CD14-positive monocyte (primary cell): ENCODE measurements at regions not wholly inside any gene's neighbourhood (a gene's known extent, or its start where the extent isn't known, plus 50 kb on each side); places are given as distances from the start of the nearest gene placed in this dataset.

Experiments used
- DNase-seq, 3 donors: peaks; one replicate each; pipeline ENCODE4 v3.0.0-alpha.2; 2011 to 2022
- H2AFZ ChIP-seq: 2 replicates; pipeline ENCODE4 v1.6.0; 2012; ENCODE audit warnings: mild to moderate bottlenecking, low read depth, low read length, inconsistent platforms; ENCODE audit not compliant: insufficient read depth, poor library complexity, severe bottlenecking
- H3K27ac ChIP-seq, 2 donors: 1 replicate in 1 of 2; 2 replicates in 1 of 2; pipeline ENCODE4 v1.5.1; 2012 to 2013; ENCODE audit warnings: low read length in 2 of 2, control low read depth in 1 of 2, inconsistent platforms in 1 of 2, low read depth in 1 of 2, mild to moderate bottlenecking in 1 of 2
- H3K27me3 ChIP-seq, 2 donors: one replicate each; pipeline versions ENCODE4 v1.6.0 to v1.6.1; 2011 to 2013; ENCODE audit warnings: low read length in 2 of 2; ENCODE audit not compliant: control insufficient read depth in 2 of 2, insufficient read depth in 2 of 2
- H3K36me3 ChIP-seq, 2 donors: replicated peaks in 1 of 2; 1 replicate in 1 of 2; 2 replicates in 1 of 2; pipeline versions ENCODE4 v1.5.1 to v1.6.1; 2012 to 2013; ENCODE audit warnings: low read length in 2 of 2, control low read depth in 1 of 2, inconsistent platforms in 1 of 2, mild to moderate bottlenecking in 1 of 2; ENCODE audit not compliant: insufficient read depth in 2 of 2, control insufficient read depth in 1 of 2
- H3K4me1 ChIP-seq, 2 donors: 1 replicate in 1 of 2; 2 replicates in 1 of 2; pipeline versions ENCODE4 v1.5.1 to v1.6.1; 2012 to 2013; ENCODE audit warnings: low read length in 2 of 2, control low read depth in 1 of 2, inconsistent platforms in 1 of 2, mild to moderate bottlenecking in 1 of 2, moderate library complexity in 1 of 2; ENCODE audit not compliant: insufficient read depth in 2 of 2, control insufficient read depth in 1 of 2
- H3K4me2 ChIP-seq: replicated peaks from 2 replicates; pipeline ENCODE3; 2012; ENCODE audit warnings: low read length, moderate library complexity, mild to moderate bottlenecking; ENCODE audit not compliant: poor library complexity, severe bottlenecking; ENCODE audit errors: extremely low read depth
- H3K4me3 ChIP-seq, 3 experiments: fragments of 200-600 bp in 1 of 3; sonication (generic) in 1 of 3; replicated peaks in 1 of 3; 1 replicate in 2 of 3; 2 replicates in 1 of 3; pipeline ENCODE4 v1.5.1; 2011 to 2013; ENCODE audit warnings: low read length in 3 of 3, mild to moderate bottlenecking in 3 of 3, control low read depth in 2 of 3, low read depth in 2 of 3, inconsistent platforms in 1 of 3, moderate library complexity in 1 of 3
- H3K79me2 ChIP-seq: 2 replicates; pipeline ENCODE4 v1.6.0; 2012; ENCODE audit warnings: mild to moderate bottlenecking, control low read depth, inconsistent platforms, low read length, moderate library complexity; ENCODE audit not compliant: insufficient read depth
- H3K9ac ChIP-seq: 2 replicates; pipeline ENCODE4 v1.6.0; 2017; ENCODE audit warnings: low read length, mild to moderate bottlenecking; ENCODE audit not compliant: insufficient read depth, poor library complexity, severe bottlenecking
- H3K9me3 ChIP-seq, 2 donors: replicated peaks in 1 of 2; 1 replicate in 1 of 2; 2 replicates in 1 of 2; pipeline versions ENCODE4 v1.5.1 to v1.6.1; 2012 to 2013; ENCODE audit warnings: low read length in 2 of 2, control low read depth in 1 of 2; ENCODE audit not compliant: control insufficient read depth in 1 of 2, insufficient read depth in 1 of 2
- H4K20me1 ChIP-seq: 2 replicates; pipeline ENCODE4 v1.6.0; 2012; ENCODE audit warnings: mild to moderate bottlenecking, low read length, control low read depth, moderate library complexity; ENCODE audit not compliant: insufficient read depth
- H3K27ac Mint-ChIP-seq, 7 donors: one replicate each; pipeline ENCODE4 v1.8.0; 2020; ENCODE audit warnings: mild to moderate bottlenecking in 7 of 7, mixed read lengths in 7 of 7, moderate library complexity in 6 of 7, inconsistent platforms in 2 of 7
- H3K27me3 Mint-ChIP-seq, 3 donors: one replicate each; pipeline ENCODE4 v1.8.0; 2021 to 2022; ENCODE audit warnings: low read depth in 3 of 3, mild to moderate bottlenecking in 3 of 3, mixed read lengths in 3 of 3, moderate library complexity in 3 of 3, inconsistent platforms in 1 of 3
- H3K36me3 Mint-ChIP-seq, 2 donors: one replicate each; pipeline ENCODE4 v1.8.0; 2020; ENCODE audit warnings: mixed read lengths in 2 of 2, inconsistent platforms in 1 of 2, mild to moderate bottlenecking in 1 of 2
- H3K4me1 Mint-ChIP-seq: one replicate; pipeline ENCODE4 v1.8.0; 2020; ENCODE audit warnings: mild to moderate bottlenecking, mixed read lengths
- H3K4me3 Mint-ChIP-seq, 2 donors: one replicate each; pipeline ENCODE4 v1.8.0; 2020; ENCODE audit warnings: mild to moderate bottlenecking in 2 of 2, mixed read lengths in 2 of 2, moderate library complexity in 1 of 2
- H3K9me3 Mint-ChIP-seq, 7 donors: one replicate each; pipeline ENCODE4 v1.8.0; 2020 to 2022; ENCODE audit warnings: mixed read lengths in 7 of 7, mild to moderate bottlenecking in 6 of 7, moderate library complexity in 6 of 7, inconsistent platforms in 2 of 7
- CTCF ChIP-seq: fragments of 200-600 bp; IDR thresholded peaks from one replicate; pipeline ENCODE4 v1.8.0; 2022; ENCODE audit warnings: antibody characterized with exemption, mild to moderate bottlenecking
- WGBS: methylation state at CpG from one replicate; pipeline ENCODE4 v1.1.5; 2013; ENCODE audit warnings: missing lambda C conversion rate; ENCODE audit not compliant: insufficient coverage; 5-methylcytosine and 5-hydroxymethylcytosine counted together
- intact Hi-C, 2 donors: fragments of 100-400 bp; cut with micrococcal nuclease; formaldehyde crosslinking; loops; one replicate each; pipeline versions ENCODE4 v1.15.0 to v1.15.1; 2023

GRCh38 chr12:41941079-41941478, 203.6 kb downstream of the GXYLT1 start:
- peaks cover 8 to 19% (median 10%) of the 10 kb centered on the region in 7 donors for H3K9me3 Mint-ChIP-seq
- peaks cover 0 to 2% (median 0%) of the 10 kb centered on the region in 3 donors for H3K27me3 Mint-ChIP-seq
- H3K4me1 Mint-ChIP-seq = peaks cover 7% of the 10 kb centered on the region
- Histone ChIP-seq H3K4me1 (no peaks in the 10 kb centered on the region), H3K79me2 (no peaks in the 10 kb centered on the region), H2AFZ (no peak overlapping the region), H3K9me3 (peaks cover 14% of the 10 kb centered on the region in 2 donors), H4K20me1 (no peaks in the 10 kb centered on the region), H3K9ac (no peak overlapping the region), H3K27ac (no peak overlapping the region), H3K27me3 (no peaks in the 10 kb centered on the region), H3K4me2 (no peak overlapping the region), H3K36me3 (no peaks in the 10 kb centered on the region), H3K4me3 (no peak overlapping the region)
- H3K4me3 Mint-ChIP-seq = no peak overlapping the region
- DNase-seq = no peak
- intact Hi-C loops = no loop called here
- no peak overlapping the region for H3K27ac Mint-ChIP-seq
- TF ChIP-seq CTCF = no peak
- H3K36me3 Mint-ChIP-seq = no peaks in the 10 kb centered on the region
- no CpG with 5 or more reads among the region's 2 CpGs for WGBS

GRCh38 chr12:41940571-41940970, 204.1 kb downstream of the GXYLT1 start:
- no peak for DNase-seq
- Histone ChIP-seq H3K9me3 (peaks cover 9% of the 10 kb centered on the region in 2 donors), H2AFZ (no peak overlapping the region), H3K9ac (no peak overlapping the region), H3K79me2 (no peaks in the 10 kb centered on the region), H4K20me1 (no peaks in the 10 kb centered on the region), H3K27me3 (no peaks in the 10 kb centered on the region), H3K4me1 (no peaks in the 10 kb centered on the region), H3K4me3 (no peak overlapping the region), H3K4me2 (no peak overlapping the region), H3K36me3 (no peaks in the 10 kb centered on the region), H3K27ac (no peak overlapping the region)
- peaks cover 7% of the 10 kb centered on the region for H3K4me1 Mint-ChIP-seq
- intact Hi-C loops = no loop called here
- H3K4me3 Mint-ChIP-seq = no peak overlapping the region
- H3K9me3 Mint-ChIP-seq = peaks cover 4 to 14% (median 5%) of the 10 kb centered on the region in 7 donors
- WGBS = no CpG with 5 or more reads among the region's 1 CpG
- no peaks in the 10 kb centered on the region for H3K36me3 Mint-ChIP-seq
- TF ChIP-seq CTCF = no peak
- H3K27ac Mint-ChIP-seq = no peak overlapping the region
- H3K27me3 Mint-ChIP-seq = peaks cover 0 to 2% (median 0%) of the 10 kb centered on the region in 3 donors
